ENCODE measurements at regions not wholly inside any gene's neighbourhood (a gene's known extent, or its start where the extent isn't known, plus 50 kb on each side); places are given as distances from the start of the nearest gene placed in this dataset.
"Not testable (repeated sequence)": the region's sequence is repeated elsewhere in the genome, so short reads cannot be mapped to it uniquely, and the experiment has no call there.

- TF ChIP-seq POLR2A (IDR thresholded peaks at IDR 0.05; ENCODE audit: low read depth, low read length), result no peak
- FAIRE-seq (no peak), DNase-seq (ENCODE audit: insufficient read length, low spot score) (no peak)
Observed at GRCh38 chrX:2568125-2568524, 67.3 kb upstream of the DHRSX start.

- FAIRE-seq (no peak), DNase-seq (ENCODE audit: insufficient read length, low spot score) (no peak)
- no peak for TF ChIP-seq POLR2A (IDR thresholded peaks at IDR 0.05; ENCODE audit: low read depth, low read length)
Observed at GRCh38 chrX:2566055-2566454, 65.3 kb upstream of the DHRSX start.

GRCh38 chrX:2561456-2561855 is 60.7 kb upstream of the DHRSX start:
- no peak for DNase-seq (ENCODE audit: insufficient read length, low spot score)
- FAIRE-seq, result no peak
- TF ChIP-seq POLR2A (IDR thresholded peaks at IDR 0.05; ENCODE audit: low read depth, low read length), result no peak

- no peak for TF ChIP-seq POLR2A (IDR thresholded peaks at IDR 0.05; ENCODE audit: low read depth, low read length)
- DNase-seq (ENCODE audit: insufficient read length, low spot score) (no peak), FAIRE-seq (no peak)
Observed at GRCh38 chrX:2559124-2559523, 58.3 kb upstream of the DHRSX start.

GRCh38 chrX:2554891-2555290 is 54.1 kb upstream of the DHRSX start:
- no peak for DNase-seq (ENCODE audit: insufficient read length, low spot score)
- FAIRE-seq, result no peak
- TF ChIP-seq POLR2A (IDR thresholded peaks at IDR 0.05; ENCODE audit: low read depth, low read length), result no peak

GRCh38 chrX:2554066-2554465 is 53.3 kb upstream of the DHRSX start:
- not testable (repeated sequence) for FAIRE-seq; DNase-seq (ENCODE audit: insufficient read length, low spot score)

GRCh38 chrX:2552621-2553201 is 51.9 kb upstream of the DHRSX start:
- no peak for DNase-seq (ENCODE audit: insufficient read length, low spot score)
- FAIRE-seq, result no peak
- no peak for TF ChIP-seq POLR2A (IDR thresholded peaks at IDR 0.05; ENCODE audit: low read depth, low read length)

GRCh38 chrX:2550328-2551020 is 49.7 kb upstream of the DHRSX start:
- no peak for FAIRE-seq
- DNase-seq (ENCODE audit: insufficient read length, low spot score), result no peak
- no peak for TF ChIP-seq POLR2A (IDR thresholded peaks at IDR 0.05; ENCODE audit: low read depth, low read length)

All from H54 (cell line).